Occipital lobe (tissue), 1 donor: ENCODE measurements at regions not wholly inside any gene's neighbourhood (a gene's known extent, or its start where the extent isn't known, plus 50 kb on each side); places are given as distances from the start of the nearest gene placed in this dataset.

Experiments used
- DNase-seq: peaks from one replicate; lab custom pipeline; 2025; lab: John Stamatoyannopoulos, UW

- DNase-seq = no peak
Observed at GRCh38 chr14:96931751-96932150, 134.6 kb downstream of the VRK1 start.

DNA sequence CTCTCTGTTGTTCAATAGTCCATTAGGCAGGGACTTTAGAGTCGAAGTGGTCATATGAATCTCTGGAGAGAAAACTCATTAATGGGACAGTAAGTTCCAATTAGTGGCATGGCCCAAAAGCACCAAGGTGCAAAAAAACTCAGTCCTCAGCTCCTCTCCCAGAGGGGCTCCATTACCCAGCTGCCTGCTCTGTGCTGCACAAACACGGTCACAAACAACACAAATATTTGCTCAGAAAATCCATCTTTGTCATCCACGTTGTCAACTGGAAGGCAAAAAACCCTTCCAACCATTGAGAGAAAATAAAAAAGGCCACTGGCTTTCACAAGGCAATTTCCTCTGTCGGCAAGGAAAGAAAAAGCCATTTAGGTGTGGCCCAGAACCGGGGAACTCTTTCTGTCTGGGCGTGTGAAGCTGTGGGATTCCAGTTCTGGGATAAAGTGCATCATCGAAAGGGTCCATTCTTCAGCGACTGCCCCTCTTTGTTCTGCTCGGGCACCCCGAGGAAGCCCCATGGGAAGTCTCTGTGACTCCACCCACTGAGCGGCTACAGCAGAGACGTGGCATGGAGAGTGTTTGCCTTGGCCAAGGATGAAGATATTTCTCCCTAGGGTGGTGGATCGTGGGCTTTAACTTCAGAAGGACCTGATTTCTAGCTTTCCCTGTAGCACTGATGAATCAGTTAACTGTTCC is 137.6 kb downstream of the VRK1 start:
- DNase-seq = no peak

- no peak for DNase-seq
Observed at GRCh38 chr14:96938946-96939345, 141.8 kb downstream of the VRK1 start.

DNA sequence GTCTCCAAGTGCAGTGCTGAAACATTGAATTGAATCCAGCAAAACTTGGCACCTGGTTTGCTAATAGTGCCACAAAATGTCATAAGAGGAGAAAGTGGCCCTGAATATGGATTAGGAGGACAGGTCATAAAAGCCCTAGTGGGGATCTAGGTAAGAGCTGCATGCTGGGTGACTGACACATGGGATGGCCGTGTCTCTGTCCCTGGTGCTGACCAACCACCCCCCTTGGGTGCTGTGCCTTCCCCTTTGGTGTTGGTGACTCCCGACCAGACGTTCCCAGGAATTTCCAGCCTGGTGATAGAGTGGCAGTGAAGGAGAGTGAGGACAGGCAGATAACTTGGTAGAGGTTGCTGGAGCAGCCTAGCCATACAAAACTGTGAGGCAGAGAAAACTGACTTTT is 142.8 kb downstream of the VRK1 start:
- no peak for DNase-seq

DNA sequence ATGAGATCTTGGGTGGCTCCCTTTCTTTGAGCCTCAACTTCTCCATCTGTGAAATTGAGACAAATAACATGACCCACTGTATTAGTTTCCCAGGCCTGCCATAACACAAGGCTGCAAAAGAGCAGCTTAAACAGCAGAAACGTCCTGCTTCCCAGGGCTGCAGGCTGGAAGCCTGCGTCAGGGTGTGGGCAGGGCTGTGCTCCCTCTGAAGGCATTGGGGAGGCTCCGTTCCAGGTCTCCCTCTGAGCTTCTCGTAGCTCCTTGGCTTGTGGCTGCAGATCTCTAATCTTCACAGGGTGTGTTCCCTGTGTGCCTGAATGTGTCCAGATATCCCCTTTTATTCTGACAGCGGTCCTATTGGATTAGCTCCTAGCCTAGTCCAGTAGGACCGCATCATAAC is 147.1 kb downstream of the VRK1 start:
- no peak for DNase-seq

- DNase-seq = no peak
Observed at GRCh38 chr14:96945721-96946120, 148.5 kb downstream of the VRK1 start.

DNA sequence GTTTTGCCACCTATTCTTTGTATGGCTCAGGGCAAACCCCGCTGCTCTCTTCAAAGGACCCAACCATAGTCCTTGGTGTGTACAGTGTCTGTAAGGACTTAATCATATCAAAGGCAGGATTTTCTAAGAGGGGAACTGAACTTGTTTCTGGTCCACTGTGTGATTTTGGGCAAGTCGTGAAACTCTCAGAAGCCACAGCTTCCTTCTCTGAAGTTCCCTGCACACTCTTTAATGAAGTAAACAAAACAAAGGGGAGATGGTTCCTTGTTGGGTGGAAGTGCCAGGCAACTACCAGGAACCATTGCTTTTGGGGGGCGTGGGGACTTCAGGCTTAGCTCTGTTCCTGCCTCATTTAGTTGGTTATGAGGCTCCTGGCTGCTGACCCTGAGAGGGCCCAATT is 152.4 kb downstream of the VRK1 start:
- no peak for DNase-seq

DNA sequence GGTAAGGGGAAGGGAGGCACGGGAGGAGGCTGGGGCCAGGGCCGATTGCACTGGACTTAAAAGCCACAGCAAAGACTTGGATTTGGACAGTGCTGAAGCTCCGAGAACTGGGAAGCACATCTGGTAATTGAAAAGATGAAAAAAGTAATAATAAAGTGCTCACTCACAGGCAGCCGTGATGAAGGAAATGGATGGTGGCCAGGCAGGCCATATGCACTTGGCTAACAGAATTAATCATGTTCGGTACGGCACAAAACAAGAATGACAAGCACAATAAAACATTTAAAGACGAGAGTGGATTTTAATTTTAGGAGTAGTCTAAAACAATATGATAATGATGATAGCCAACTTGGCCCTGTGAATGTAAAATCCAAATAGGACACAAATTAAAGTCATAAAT is 154.3 kb downstream of the VRK1 start:
- no peak for DNase-seq

GRCh38 chr14:96953087-96953874 is 156.1 kb downstream of the VRK1 start:
- DNase-seq = no peak

DNA sequence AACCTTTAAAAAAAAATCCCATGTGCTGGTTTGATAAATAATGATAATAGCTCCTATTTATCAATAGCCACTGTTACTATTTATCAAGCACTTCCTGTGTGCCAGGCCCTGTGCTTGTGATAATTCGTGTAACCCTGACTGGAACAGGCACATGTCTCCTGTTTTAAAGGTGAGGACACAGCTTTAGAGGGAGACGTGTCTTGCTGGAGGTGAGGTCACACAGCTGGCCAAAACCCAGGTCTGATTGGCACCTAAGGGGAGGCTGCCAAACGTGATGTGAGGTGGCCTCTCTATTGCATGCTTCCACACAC is 156.6 kb downstream of the VRK1 start:
- no peak for DNase-seq

GRCh38 chr14:96956464-96957239 is 159.5 kb downstream of the VRK1 start:
- no peak for DNase-seq

DNA sequence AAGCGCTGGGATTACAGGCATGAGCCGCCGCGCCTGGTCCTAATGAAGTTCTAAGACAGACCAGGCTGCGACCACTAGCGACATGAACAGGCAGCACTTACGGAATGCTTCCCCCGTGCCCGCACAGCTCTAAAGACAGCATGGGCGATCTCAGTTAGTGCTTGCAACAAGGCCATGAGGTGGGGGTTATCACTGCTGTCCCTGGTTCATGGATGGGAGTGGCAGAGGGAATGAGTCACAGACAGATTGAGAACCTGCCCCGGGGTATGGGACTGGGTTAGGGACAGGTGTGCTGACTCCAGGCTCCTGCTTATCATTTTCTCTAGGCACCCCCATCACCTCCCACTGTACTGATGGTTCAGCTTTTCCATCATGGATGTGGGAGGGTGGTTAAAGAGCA is 160.9 kb downstream of the VRK1 start:
- no peak for DNase-seq

DNA sequence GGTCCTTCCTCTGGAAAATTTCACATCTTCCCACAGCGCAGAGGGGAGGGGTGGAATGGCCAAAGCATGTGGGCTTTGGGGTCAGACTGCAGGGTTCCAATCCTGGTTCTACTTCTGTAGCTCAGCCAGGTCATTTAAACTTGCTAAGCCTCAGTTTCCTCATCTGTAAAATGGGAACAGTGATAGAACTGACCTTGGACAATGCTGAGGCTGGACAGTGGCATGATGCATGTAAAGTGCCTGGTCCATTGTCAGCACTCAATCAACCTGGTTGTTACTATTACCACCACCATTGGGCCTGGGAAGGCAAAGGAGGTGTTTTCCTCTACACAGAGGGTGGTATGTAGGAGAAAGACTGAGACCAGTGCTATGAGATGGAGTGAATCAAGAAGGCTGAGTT is 162.8 kb downstream of the VRK1 start:
- DNase-seq = no peak

DNA sequence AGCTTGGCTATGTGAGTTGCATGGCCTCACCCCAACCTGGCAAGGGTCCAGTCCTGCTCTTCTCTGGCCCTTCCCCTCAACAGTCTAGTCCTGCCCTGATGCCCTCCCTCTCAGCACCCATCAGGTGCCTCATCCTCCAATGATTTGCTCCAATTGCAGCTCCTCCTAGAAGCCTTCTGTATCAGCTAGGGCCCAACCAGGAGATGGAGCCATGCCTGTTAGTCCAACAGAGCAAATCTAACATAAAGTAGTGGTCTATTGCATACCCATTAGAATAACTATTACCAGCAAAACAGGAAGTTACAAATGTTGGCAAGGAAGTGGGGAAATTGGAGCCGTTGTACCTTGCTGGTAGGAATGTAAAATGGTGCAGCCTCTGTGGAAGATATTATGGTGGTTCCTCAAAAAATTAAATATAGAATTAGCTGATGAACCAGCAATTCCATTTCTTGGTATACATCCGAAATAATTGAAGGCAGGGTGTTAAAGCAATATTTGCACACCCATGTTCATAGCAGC is 163.5 kb downstream of the VRK1 start:
- no peak for DNase-seq

DNA sequence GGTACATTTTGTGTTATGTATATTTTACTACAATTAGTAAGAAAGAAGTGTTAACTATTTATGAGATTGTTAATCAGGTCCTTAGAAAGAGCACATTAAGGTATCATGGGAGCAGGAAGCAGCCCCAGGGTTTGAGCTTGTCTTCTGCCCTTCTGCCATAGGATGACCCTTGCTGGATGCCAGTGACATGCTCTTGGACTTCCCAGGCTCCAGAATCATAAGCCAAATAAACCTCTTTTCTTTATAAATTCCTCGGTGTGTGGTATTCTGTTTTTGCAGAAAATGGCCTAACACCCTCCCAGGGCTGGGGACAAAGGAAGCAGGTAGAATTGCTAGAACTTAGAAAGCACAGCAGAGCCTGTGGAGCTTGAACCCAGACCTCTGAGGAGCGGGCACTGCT is 164.7 kb downstream of the VRK1 start:
- DNase-seq = no peak

- DNase-seq = no peak
Observed at GRCh38 chr14:96962337-96962736, 165.2 kb downstream of the VRK1 start.

- DNase-seq = no peak
Observed at GRCh38 chr14:96964726-96965415, 167.7 kb downstream of the VRK1 start.

- no peak for DNase-seq
Observed at GRCh38 chr14:96965885-96966595, 168.9 kb downstream of the VRK1 start.

DNA sequence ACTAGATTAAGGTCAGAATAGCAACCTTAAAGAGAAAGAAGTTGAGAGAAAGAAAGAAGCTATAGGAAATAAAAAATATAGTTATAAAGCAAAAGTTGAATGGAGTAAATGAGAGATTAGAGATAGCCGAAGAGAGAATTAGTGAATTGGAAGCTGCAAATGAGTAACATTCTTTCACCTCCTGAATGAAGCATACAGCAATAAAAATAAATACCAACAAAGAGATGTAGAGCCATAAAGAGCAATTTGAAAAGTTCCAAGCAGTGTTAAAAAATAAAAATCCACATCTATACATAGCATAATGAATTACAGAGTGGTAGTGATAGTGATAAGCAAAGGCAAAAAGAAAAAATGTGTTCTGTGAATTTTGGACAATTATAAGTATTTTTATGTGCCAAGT is 177.9 kb downstream of the VRK1 start:
- DNase-seq = no peak

DNA sequence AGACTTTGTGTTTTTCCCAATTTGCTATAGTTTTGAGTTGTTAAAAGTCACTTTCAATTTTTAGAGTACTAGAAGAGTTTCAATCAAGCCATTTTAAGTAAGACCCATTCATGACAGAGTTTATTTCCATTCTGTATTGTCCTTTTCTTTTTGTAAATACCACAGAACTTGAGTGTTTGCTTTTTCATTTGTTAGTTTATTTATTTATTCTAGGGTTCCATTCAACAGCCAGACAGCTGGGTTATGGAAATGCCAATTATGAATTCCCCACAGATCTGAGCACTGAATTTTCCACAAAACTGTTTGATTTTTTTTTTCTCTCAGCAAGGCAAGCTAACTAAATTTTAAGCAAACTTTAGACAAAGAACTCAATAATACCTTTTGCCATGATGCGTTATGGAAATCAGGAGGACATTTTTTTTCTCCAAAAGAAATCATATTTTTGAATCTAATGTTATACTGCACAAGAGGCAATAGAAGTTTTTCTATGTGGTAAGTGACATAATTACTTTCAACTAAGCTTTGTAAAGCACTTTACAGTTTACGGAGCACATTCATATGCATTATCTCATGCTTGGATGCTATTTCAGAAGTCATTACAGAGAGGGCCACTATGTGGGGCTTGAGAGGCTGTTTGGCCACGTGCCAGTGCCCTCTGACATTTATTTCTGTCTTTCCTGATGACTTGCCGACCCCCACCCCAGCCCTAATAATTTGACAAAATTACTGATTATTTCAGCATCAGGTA is 181.5 kb downstream of the VRK1 start:
- DNase-seq = no peak
